Muscle of leg (tissue), 3 donors: ENCODE measurements at regions not wholly inside any gene's neighbourhood (a gene's known extent, or its start where the extent isn't known, plus 50 kb on each side); places are given as distances from the start of the nearest gene placed in this dataset.
"Not testable (repeated sequence)": the region's sequence is repeated elsewhere in the genome, so short reads cannot be mapped to it uniquely, and the experiment has no call there.

Experiments used
- DNase-seq: peaks from one replicate; pipeline ENCODE4 v3.0.0; 2013
- H3K27ac ChIP-seq: one replicate; pipeline ENCODE4 v1.5.1; 2013; ENCODE audit warnings: mild to moderate bottlenecking, low read length, control low read depth
- H3K27me3 ChIP-seq: one replicate; pipeline ENCODE4 v1.6.1; 2013; ENCODE audit warnings: low read length; ENCODE audit not compliant: control insufficient read depth, insufficient read depth
- H3K36me3 ChIP-seq: one replicate; pipeline ENCODE4 v1.6.1; 2013; ENCODE audit warnings: low read length; ENCODE audit not compliant: control insufficient read depth, insufficient read depth
- H3K4me1 ChIP-seq: one replicate; pipeline ENCODE4 v1.6.1; 2013; ENCODE audit warnings: low read length; ENCODE audit not compliant: control insufficient read depth, insufficient read depth
- H3K4me3 ChIP-seq: one replicate; pipeline ENCODE4 v1.5.1; 2013; ENCODE audit warnings: low read length, control low read depth
- H3K9me3 ChIP-seq: replicated peaks from 2 replicates; pipeline ENCODE4 v1.6.1; 2013; ENCODE audit warnings: low read depth, low read length; ENCODE audit not compliant: control insufficient read depth
- WGBS: methylation state at CpG from one replicate; pipeline ENCODE4 v1.1.5; 2013; ENCODE audit warnings: missing lambda C conversion rate; ENCODE audit not compliant: insufficient coverage; 5-methylcytosine and 5-hydroxymethylcytosine counted together

- H3K36me3 ChIP-seq, H3K27ac ChIP-seq, H3K27me3 ChIP-seq, H3K9me3 ChIP-seq, H3K4me1 ChIP-seq, H3K4me3 ChIP-seq, DNase-seq: not testable (repeated sequence)
- 79% methylated on average over 3 of the region's 4 CpGs for WGBS
Observed at GRCh38 chr17:13855730-13856129, 213.6 kb upstream of the COX10 start.

DNA sequence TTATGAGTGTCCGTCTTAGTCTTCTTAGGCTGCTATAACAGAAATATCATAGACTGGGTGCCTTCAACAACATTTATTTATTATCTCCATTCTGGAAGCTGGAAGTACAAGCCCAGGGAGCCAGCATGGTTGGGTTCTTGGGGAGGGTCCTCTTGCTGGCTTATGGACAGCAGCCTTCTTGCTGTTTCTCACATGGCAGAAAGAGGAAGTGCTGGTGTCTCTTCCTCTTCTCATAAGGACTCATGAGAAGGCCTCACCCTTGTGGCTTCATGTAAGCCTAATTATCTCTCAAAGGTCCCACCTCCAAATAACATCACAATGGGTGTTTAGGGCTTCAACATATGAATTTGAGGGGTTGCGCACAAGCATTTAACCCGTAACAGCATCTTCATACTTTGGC lies 207.0 kb upstream of the COX10 start:
- H3K9me3 ChIP-seq: no peaks in the 10 kb centered on the region
- no CpG with 5 or more reads among the region's 3 CpGs for WGBS
- DNase-seq: peak; percentile 17
- H3K27me3 ChIP-seq: no peaks in the 10 kb centered on the region
- no peak overlapping the region for H3K4me3 ChIP-seq
- no peaks in the 10 kb centered on the region for H3K36me3 ChIP-seq
- no peak overlapping the region for H3K27ac ChIP-seq
- H3K4me1 ChIP-seq: no peaks in the 10 kb centered on the region

GRCh38 chr17:13863436-13863835 lies 205.9 kb upstream of the COX10 start:
- H3K36me3 ChIP-seq: no peaks in the 10 kb centered on the region
- no CpG with 5 or more reads among the region's 3 CpGs for WGBS
- no peak overlapping the region for H3K4me3 ChIP-seq
- no peaks in the 10 kb centered on the region for H3K4me1 ChIP-seq
- no peak for DNase-seq
- H3K27ac ChIP-seq: no peak overlapping the region
- no peaks in the 10 kb centered on the region for H3K27me3 ChIP-seq
- H3K9me3 ChIP-seq: no peaks in the 10 kb centered on the region

DNA sequence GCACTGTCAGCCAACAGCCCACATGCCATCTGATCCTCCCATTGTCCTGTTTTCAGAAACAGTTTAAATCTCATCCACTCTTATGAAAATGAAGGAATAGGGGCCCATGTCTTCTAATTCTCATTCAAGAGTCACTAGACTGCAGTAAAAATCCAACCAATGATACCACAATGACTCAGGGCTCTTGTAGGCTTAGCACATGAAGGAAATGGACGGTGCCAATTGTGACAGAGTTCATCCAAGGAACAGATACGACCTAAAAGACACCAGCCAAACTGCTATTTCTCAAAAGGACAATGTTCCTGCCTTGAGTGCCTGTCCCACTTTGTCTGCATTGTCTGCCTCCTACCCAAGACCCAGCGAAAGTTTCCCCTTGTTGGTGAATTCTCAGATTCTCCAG lies 204.8 kb upstream of the COX10 start:
- DNase-seq: peak; percentile 12
- 66% methylated on average over 2 of the region's 3 CpGs for WGBS
- Histone ChIP-seq H3K4me3 (no peak overlapping the region), H3K36me3 (no peaks in the 10 kb centered on the region), H3K9me3 (no peaks in the 10 kb centered on the region), H3K4me1 (no peaks in the 10 kb centered on the region), H3K27me3 (no peaks in the 10 kb centered on the region), H3K27ac (no peak overlapping the region)

DNA sequence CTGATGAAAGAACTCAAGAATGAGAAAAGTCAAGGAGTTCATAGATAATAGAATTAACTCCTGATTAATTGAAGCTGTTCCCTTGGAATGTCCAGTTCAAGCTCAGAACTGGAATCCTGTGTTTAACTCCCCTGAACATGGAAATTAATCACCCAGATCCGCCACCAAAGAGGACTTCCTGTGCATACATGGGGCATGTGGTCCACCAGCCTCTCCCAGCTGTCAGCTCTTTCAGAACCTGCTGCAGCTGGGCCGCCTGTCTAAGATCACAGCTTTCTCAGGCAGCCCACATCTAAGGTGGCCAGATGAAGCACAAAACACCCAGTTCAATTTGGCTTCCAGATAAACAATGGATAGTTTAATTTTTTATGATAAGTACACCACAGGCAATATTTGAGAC lies 203.7 kb upstream of the COX10 start:
- no peaks in the 10 kb centered on the region for H3K36me3 ChIP-seq
- H3K27me3 ChIP-seq: no peaks in the 10 kb centered on the region
- DNase-seq: peak; percentile 3
- H3K4me3 ChIP-seq: no peak overlapping the region
- no peaks in the 10 kb centered on the region for H3K9me3 ChIP-seq
- H3K27ac ChIP-seq: no peak overlapping the region
- WGBS: 86% methylated on average over 1 of the region's 2 CpGs
- H3K4me1 ChIP-seq: no peaks in the 10 kb centered on the region

GRCh38 chr17:13869331-13869940 lies 199.9 kb upstream of the COX10 start:
- no peaks in the 10 kb centered on the region for H3K9me3 ChIP-seq
- H3K27me3 ChIP-seq: no peaks in the 10 kb centered on the region
- no peak for DNase-seq
- WGBS: 40% methylated on average over 1 of the region's 9 CpGs
- no peaks in the 10 kb centered on the region for H3K36me3 ChIP-seq
- no peak overlapping the region for H3K27ac ChIP-seq
- no peaks in the 10 kb centered on the region for H3K4me1 ChIP-seq
- no peak overlapping the region for H3K4me3 ChIP-seq

DNA sequence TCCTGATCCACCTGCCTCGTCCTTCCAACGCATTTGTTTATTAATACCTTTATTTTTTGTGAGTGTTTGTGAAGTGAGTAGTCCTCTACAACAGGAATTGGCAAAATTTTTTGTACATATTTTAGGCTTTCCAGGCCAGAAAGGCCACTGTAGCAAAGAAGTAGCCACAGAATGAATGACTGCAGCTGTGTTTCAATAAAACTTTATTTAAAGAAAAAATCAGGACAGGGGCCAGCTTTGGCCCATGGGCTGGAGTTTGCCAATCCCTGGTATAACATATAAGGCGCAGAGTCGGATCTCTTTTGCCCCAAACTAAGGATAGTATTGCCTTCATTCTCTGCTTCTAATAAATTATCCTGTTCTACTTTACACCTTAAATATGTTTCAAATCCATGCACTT lies 198.0 kb upstream of the COX10 start:
- no peaks in the 10 kb centered on the region for H3K4me1 ChIP-seq
- no peak for DNase-seq
- 92% methylated on average over 2 of the region's 4 CpGs for WGBS
- H3K27ac ChIP-seq: no peak overlapping the region
- no peak overlapping the region for H3K4me3 ChIP-seq
- no peaks in the 10 kb centered on the region for H3K27me3 ChIP-seq
- H3K9me3 ChIP-seq: no peaks in the 10 kb centered on the region
- H3K36me3 ChIP-seq: no peaks in the 10 kb centered on the region

DNA sequence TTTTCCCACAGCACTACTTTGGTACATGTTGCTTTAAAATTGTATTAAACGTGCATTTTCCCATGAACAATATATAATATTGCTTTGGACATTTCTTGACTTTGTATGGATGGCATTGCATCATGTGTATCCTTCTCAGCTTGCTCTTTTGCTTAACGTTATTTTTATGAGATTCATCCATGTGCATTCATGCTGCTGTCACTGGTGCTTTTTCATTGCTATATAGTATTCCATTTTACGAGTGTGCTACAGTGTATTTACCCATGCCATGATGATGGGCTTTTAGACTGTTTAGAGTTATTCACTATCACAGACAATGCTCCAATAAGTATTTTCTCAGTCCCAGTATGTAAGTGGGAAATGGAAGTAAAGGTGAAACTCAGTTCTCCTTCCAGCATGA lies 195.2 kb upstream of the COX10 start:
- no peaks in the 10 kb centered on the region for H3K36me3 ChIP-seq
- no CpG with 5 or more reads among the region's 3 CpGs for WGBS

GRCh38 chr17:13874817-13875216 lies 194.5 kb upstream of the COX10 start:
- Histone ChIP-seq H3K27me3 (no peaks in the 10 kb centered on the region), H3K27ac (no peak overlapping the region), H3K9me3 (no peaks in the 10 kb centered on the region), H3K4me3 (no peak overlapping the region), H3K4me1 (no peaks in the 10 kb centered on the region), H3K36me3 (no peaks in the 10 kb centered on the region)
- DNase-seq: no peak
- WGBS: 83% methylated on average over 1 of the region's 1 CpG

More for the DNA sequence above, 195.2 kb upstream of the COX10 start:
- Histone ChIP-seq H3K27me3 (no peaks in the 10 kb centered on the region), H3K4me1 (no peaks in the 10 kb centered on the region), H3K4me3 (no peak overlapping the region), H3K27ac (no peak overlapping the region), H3K9me3 (no peaks in the 10 kb centered on the region)
- DNase-seq: no peak

DNA sequence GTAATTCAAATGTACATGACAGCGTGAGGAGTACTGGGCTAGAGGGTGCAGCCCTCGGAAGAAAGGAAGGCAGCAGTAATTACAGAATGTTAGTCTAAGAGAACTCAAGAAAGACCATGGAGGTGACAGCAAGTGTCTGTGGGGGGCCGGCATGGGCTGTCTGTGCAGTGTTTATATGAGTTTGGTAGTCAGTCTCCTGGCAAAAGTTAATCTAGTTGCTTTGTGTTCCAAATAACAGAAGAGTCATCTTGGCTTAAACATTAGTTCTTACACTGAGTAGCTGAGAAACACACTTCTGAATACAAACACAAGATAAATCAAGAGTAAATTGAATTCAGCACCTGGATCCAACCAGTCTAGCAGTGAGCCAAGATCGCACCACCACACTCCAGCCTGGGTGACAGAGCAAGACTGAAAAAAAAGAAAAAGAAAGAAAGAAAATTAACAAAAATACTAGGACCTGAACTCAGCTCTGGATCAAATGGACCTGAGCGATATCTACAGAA lies 189.3 kb upstream of the COX10 start:
- no peak overlapping the region for H3K27ac ChIP-seq
- 71% methylated on average over 2 of the region's 5 CpGs for WGBS
- DNase-seq: no peak
- H3K4me1 ChIP-seq: no peaks in the 10 kb centered on the region
- H3K36me3 ChIP-seq: no peaks in the 10 kb centered on the region
- H3K27me3 ChIP-seq: no peaks in the 10 kb centered on the region
- H3K4me3 ChIP-seq: no peak overlapping the region
- no peaks in the 10 kb centered on the region for H3K9me3 ChIP-seq

GRCh38 chr17:13883659-13884058 lies 185.6 kb upstream of the COX10 start:
- no CpG with 5 or more reads among the region's 3 CpGs for WGBS
- Histone ChIP-seq H3K9me3 (no peaks in the 10 kb centered on the region), H3K27me3 (no peaks in the 10 kb centered on the region), H3K36me3 (no peaks in the 10 kb centered on the region), H3K4me3 (no peak overlapping the region), H3K4me1 (no peaks in the 10 kb centered on the region), H3K27ac (no peak overlapping the region)
- no peak for DNase-seq
